Stimulated activated memory B cell treated with anti-CD40 and anti-IgM and Interleukin-4, amounts not matched to agents 10 μg/mL and 1 μg/mL and 100 μg/mL, for 72 hours (primary cell): ENCODE measurements at regions not wholly inside any gene's neighbourhood (a gene's known extent, or its start where the extent isn't known, plus 50 kb on each side); places are given as distances from the start of the nearest gene placed in this dataset.

ENCODE experiments used
- ATAC-seq: fragments of 150-1000 bp; cut with Tn5 transposase; 2 replicates; pipeline ENCODE4 v1.10.0; 2021
- H3K27ac Mint-ChIP-seq: one replicate; pipeline ENCODE4 v1.8.0; 2022; ENCODE audit warnings: mild to moderate bottlenecking, mixed read lengths
- H3K27me3 Mint-ChIP-seq: one replicate; pipeline ENCODE4 v1.8.0; 2022; ENCODE audit warnings: mixed read lengths
- H3K36me3 Mint-ChIP-seq: one replicate; pipeline ENCODE4 v1.8.0; 2022; ENCODE audit warnings: mixed read lengths
- H3K4me1 Mint-ChIP-seq: one replicate; pipeline ENCODE4 v1.8.0; 2022; ENCODE audit warnings: mixed read lengths
- H3K4me3 Mint-ChIP-seq: one replicate; pipeline ENCODE4 v1.8.0; 2022; ENCODE audit warnings: mild to moderate bottlenecking, moderate library complexity, mixed read lengths
- H3K9me3 Mint-ChIP-seq: one replicate; pipeline ENCODE4 v1.8.0; 2022; ENCODE audit warnings: mixed read lengths

GRCh38 chr3:72050048-72050632 lies 265.2 kb upstream of the PROK2 start:
- H3K27me3 Mint-ChIP-seq = no peaks in the 10 kb centered on the region

GRCh38 chr3:72049300-72049699 lies 264.4 kb upstream of the PROK2 start:
- Mint-ChIP-seq H3K9me3 (no peaks in the 10 kb centered on the region), H3K4me3 (no peak overlapping the region), H3K4me1 (no peaks in the 10 kb centered on the region), H3K27ac (no peak overlapping the region), H3K27me3 (no peaks in the 10 kb centered on the region), H3K36me3 (no peaks in the 10 kb centered on the region)
- no peak for ATAC-seq

More at GRCh38 chr3:72050048-72050632, 265.2 kb upstream of the PROK2 start:
- no peak for ATAC-seq
- Mint-ChIP-seq H3K36me3 (no peaks in the 10 kb centered on the region), H3K27ac (no peak overlapping the region), H3K4me3 (no peak overlapping the region), H3K4me1 (no peaks in the 10 kb centered on the region), H3K9me3 (no peaks in the 10 kb centered on the region)

DNA sequence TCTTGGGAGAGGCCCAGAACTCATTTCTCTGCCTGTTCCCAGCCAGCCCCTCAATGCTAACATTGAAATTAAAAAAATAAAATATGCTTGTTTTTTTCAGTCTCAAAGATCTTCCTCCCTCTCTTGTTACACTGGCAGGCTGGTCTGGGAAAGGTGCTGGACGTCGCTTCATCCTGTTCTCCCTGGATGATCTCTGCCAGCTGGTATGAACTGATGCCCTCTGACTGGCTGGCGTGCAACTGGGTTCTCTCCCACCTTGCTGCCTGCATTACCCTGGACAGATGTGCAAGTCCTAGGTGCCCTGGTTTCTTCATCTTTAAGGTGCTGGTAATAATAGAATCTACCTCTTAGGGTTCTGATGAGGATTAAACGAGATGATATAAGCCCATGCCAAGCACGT lies 263.9 kb upstream of the PROK2 start:
- Mint-ChIP-seq H3K36me3 (no peaks in the 10 kb centered on the region), H3K9me3 (no peaks in the 10 kb centered on the region), H3K27ac (no peak overlapping the region), H3K27me3 (no peaks in the 10 kb centered on the region), H3K4me3 (no peak overlapping the region), H3K4me1 (no peaks in the 10 kb centered on the region)
- ATAC-seq = no peak

DNA sequence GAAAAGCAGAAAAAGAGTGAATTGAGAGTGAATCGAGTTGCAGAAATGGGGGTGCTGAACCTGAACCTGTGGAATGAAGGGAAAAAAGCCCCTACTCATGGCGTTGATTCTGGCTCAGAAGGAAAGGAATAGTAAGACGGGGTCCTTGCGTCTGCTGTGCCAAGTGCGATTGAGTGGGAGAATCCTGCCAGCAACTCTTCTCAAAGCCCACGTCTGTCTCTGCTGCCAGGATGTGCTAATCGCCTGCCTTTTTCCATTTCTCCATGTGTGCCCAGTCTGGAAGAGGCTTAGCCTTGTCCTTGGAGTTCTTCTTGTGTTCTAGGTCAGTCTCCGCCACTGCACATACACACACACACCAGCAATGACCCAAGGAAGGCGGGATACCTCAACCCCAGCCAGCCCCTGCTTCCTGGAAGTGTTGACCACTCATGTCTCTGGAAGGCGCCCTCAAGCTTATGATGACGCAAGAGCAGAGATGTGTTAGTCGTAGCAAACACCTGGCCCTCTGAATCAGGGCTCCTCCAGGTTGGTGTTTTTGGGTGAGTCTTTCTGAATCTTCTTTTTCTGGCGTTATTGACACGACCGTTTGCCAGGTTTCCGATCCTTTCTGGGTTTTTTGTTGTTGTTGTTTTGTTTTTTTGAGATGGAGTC lies 262.4 kb upstream of the PROK2 start:
- H3K36me3 Mint-ChIP-seq = no peaks in the 10 kb centered on the region
- H3K4me3 Mint-ChIP-seq = no peak overlapping the region
- ATAC-seq = no peak
- no peak overlapping the region for H3K27ac Mint-ChIP-seq
- no peaks in the 10 kb centered on the region for H3K4me1 Mint-ChIP-seq
- H3K9me3 Mint-ChIP-seq = no peaks in the 10 kb centered on the region
- peaks cover under 1% of the 10 kb centered on the region for H3K27me3 Mint-ChIP-seq

GRCh38 chr3:72044231-72044855 lies 259.4 kb upstream of the PROK2 start:
- Mint-ChIP-seq H3K9me3 (no peaks in the 10 kb centered on the region), H3K27me3 (peaks cover 27% of the 10 kb centered on the region), H3K36me3 (no peaks in the 10 kb centered on the region), H3K4me3 (no peak overlapping the region), H3K27ac (no peak overlapping the region), H3K4me1 (no peaks in the 10 kb centered on the region)
- ATAC-seq = no peak

- Mint-ChIP-seq H3K27ac (no peak overlapping the region), H3K4me1 (no peaks in the 10 kb centered on the region), H3K27me3 (peaks cover 27% of the 10 kb centered on the region), H3K9me3 (no peaks in the 10 kb centered on the region), H3K4me3 (no peak overlapping the region), H3K36me3 (no peaks in the 10 kb centered on the region)
- ATAC-seq = peak; percentile 57
Observed at GRCh38 chr3:72043204-72044133, 258.5 kb upstream of the PROK2 start.

DNA sequence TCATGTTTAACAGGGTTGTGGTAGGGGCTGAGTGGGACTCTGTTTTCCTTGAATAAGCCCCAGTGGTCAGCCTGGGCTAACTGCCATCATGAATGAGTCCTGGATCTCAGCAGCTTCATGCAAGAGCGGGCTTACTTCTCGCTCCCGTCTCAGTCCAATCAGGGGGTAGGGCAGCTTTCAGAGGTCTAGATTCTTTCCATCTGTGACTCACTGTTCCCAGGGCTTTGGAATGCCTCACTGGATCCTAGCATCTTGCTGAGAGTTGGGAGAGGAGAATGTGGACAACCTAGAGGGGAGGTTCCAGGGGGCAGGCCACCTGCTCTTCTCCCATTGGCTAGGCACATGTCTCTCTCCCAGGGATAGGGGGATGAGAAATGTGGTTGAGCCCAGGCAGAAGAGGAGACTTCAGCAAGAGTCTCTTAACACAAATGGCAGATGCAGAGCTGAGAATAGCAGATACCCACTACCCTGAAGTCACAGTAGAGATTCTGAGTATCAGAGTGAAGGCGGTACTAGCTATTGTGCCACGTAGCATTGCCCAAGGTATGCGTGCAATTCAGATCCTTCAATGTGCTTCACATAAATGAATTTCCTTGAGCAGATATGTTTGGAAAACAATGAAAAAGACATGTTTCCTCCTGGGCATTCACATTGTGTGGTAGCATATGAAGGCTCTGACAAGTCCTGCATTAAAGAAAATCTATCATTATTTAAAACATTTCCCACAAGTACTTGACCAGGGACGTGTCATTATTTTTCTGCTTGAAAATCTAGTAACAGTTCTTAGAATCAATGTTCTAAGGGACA lies 257.7 kb upstream of the PROK2 start:
- H3K27ac Mint-ChIP-seq = no peak overlapping the region
- H3K36me3 Mint-ChIP-seq = no peaks in the 10 kb centered on the region
- no peak for ATAC-seq
- H3K4me1 Mint-ChIP-seq = no peaks in the 10 kb centered on the region
- peaks cover 30% of the 10 kb centered on the region for H3K27me3 Mint-ChIP-seq
- peaks cover under 1% of the 10 kb centered on the region for H3K9me3 Mint-ChIP-seq
- no peak overlapping the region for H3K4me3 Mint-ChIP-seq

- no peak overlapping the region for H3K27ac Mint-ChIP-seq
- ATAC-seq = no peak
- H3K36me3 Mint-ChIP-seq = no peaks in the 10 kb centered on the region
- H3K4me1 Mint-ChIP-seq = no peaks in the 10 kb centered on the region
- H3K27me3 Mint-ChIP-seq = peaks cover 37% of the 10 kb centered on the region
- H3K4me3 Mint-ChIP-seq = no peak overlapping the region
- H3K9me3 Mint-ChIP-seq = peaks cover 4% of the 10 kb centered on the region
Observed at GRCh38 chr3:72041511-72041910, 256.6 kb upstream of the PROK2 start.

- Mint-ChIP-seq H3K4me3 (no peak overlapping the region), H3K27me3 (peaks cover 37% of the 10 kb centered on the region), H3K27ac (no peak overlapping the region), H3K4me1 (no peaks in the 10 kb centered on the region), H3K9me3 (peaks cover 4% of the 10 kb centered on the region), H3K36me3 (no peaks in the 10 kb centered on the region)
- no peak for ATAC-seq
Observed at GRCh38 chr3:72041076-72041475, 256.1 kb upstream of the PROK2 start.

- Mint-ChIP-seq H3K27ac (no peak overlapping the region), H3K36me3 (no peaks in the 10 kb centered on the region), H3K4me3 (no peak overlapping the region), H3K9me3 (peaks cover 4% of the 10 kb centered on the region), H3K27me3 (peaks cover 49% of the 10 kb centered on the region), H3K4me1 (no peaks in the 10 kb centered on the region)
- no peak for ATAC-seq
Observed at GRCh38 chr3:72039677-72040076, 254.7 kb upstream of the PROK2 start.

GRCh38 chr3:72036899-72037298 lies 252.0 kb upstream of the PROK2 start:
- Mint-ChIP-seq H3K4me3 (no peak overlapping the region), H3K27ac (no peak overlapping the region), H3K4me1 (peaks cover 12% of the 10 kb centered on the region), H3K36me3 (no peaks in the 10 kb centered on the region), H3K27me3 (peaks cover 49% of the 10 kb centered on the region), H3K9me3 (peaks cover 4% of the 10 kb centered on the region)
- no peak for ATAC-seq

GRCh38 chr3:72035606-72036005 lies 250.7 kb upstream of the PROK2 start:
- Mint-ChIP-seq H3K27me3 (peaks cover 39% of the 10 kb centered on the region), H3K9me3 (peaks cover 4% of the 10 kb centered on the region), H3K27ac (no peak overlapping the region), H3K36me3 (no peaks in the 10 kb centered on the region), H3K4me3 (no peak overlapping the region), H3K4me1 (peaks cover 12% of the 10 kb centered on the region)
- ATAC-seq = no peak

- Mint-ChIP-seq H3K36me3 (no peaks in the 10 kb centered on the region), H3K27me3 (peaks cover 33% of the 10 kb centered on the region), H3K27ac (no peak overlapping the region), H3K4me3 (no peak overlapping the region), H3K9me3 (peaks cover 4% of the 10 kb centered on the region), H3K4me1 (peaks cover 12% of the 10 kb centered on the region)
- ATAC-seq = no peak
Observed at GRCh38 chr3:72034986-72035385, 250.0 kb upstream of the PROK2 start.

DNA sequence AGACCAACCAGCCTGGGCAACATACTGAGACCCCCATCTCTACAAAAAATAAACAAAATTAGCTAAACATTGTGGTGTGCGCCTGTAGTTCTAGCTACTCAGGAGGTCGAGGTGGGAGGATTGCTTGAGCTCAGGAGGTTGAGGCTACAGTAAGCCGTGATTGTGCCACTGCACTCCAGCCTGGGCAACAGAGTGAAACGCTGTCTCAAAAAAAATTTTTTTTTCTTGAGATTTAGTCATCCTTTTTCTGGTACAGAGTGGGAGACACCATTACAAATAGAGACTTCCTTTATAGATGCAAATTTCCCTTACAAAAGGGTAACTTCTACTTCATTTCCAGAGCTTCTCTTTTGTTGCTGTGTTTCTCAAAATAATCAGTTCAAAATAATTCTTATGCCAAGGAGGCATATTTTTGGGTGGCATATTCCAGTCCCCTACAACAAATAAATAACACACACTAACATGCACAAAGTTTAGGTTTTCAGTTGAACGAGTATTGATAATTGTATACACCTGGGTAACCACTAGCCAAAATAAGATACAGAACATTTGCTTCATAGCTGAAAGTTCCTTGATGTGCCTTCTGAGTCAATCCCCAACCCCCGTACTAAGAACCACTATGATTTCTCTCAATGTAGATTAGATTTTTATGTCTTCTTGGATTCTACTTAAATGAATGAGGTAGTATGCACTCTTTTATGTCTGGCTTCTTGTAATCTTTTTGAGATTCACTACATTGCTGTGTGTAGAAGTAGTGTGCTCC lies 248.9 kb upstream of the PROK2 start:
- peaks cover 27% of the 10 kb centered on the region for H3K27me3 Mint-ChIP-seq
- no peaks in the 10 kb centered on the region for H3K36me3 Mint-ChIP-seq
- no peak overlapping the region for H3K4me3 Mint-ChIP-seq
- peaks cover 12% of the 10 kb centered on the region for H3K4me1 Mint-ChIP-seq
- peak; percentile 68 for ATAC-seq
- no peak overlapping the region for H3K27ac Mint-ChIP-seq
- H3K9me3 Mint-ChIP-seq = peaks cover 4% of the 10 kb centered on the region
